GM12878 (cell line): ENCODE measurements at regions not wholly inside any gene's neighbourhood (a gene's known extent, or its start where the extent isn't known, plus 50 kb on each side); places are given as distances from the start of the nearest gene placed in this dataset.

Experiments
- CEBPB ChIP-seq, 2 experiments: fragments of 150-350 bp in 1 of 2; IDR thresholded peaks; 2 replicates each; pipeline ENCODE4 v1.6.1; 2012 to 2014; ENCODE audit warnings: low read depth in 2 of 2, low read length in 2 of 2, borderline replicate concordance in 1 of 2, inconsistent platforms in 1 of 2
- EED ChIP-seq: sonication (generic); IDR thresholded peaks from 2 replicates; pipeline ENCODE4 v1.6.1; 2016; ENCODE audit warnings: antibody characterized with exemption, low read depth
- EZH2 ChIP-seq: IDR thresholded peaks from 2 replicates; pipeline ENCODE4 v1.6.1; 2012; ENCODE audit warnings: low read depth, mild to moderate bottlenecking, control low read depth, inconsistent platforms, low read length, borderline replicate concordance; ENCODE audit not compliant: control insufficient read depth
- FOXM1 ChIP-seq: IDR thresholded peaks from 2 replicates; pipeline ENCODE4 v1.6.1; 2012; ENCODE audit warnings: low read depth, mild to moderate bottlenecking, inconsistent platforms, low read length, moderate library complexity
- MYB ChIP-seq: fragments of 150-350 bp; IDR thresholded peaks from 2 replicates; pipeline ENCODE4 v1.6.1; 2014; ENCODE audit warnings: mild to moderate bottlenecking, low read depth, low read length, borderline replicate concordance
- MYC ChIP-seq: IDR thresholded peaks from 2 replicates; pipeline ENCODE4 v1.6.1; 2011; ENCODE audit warnings: mild to moderate bottlenecking, low read length, moderate library complexity, inconsistent platforms; ENCODE audit not compliant: insufficient read depth, insufficient replicate concordance, insufficient read length, severe bottlenecking
- NFYA ChIP-seq: IDR thresholded peaks from 2 replicates; pipeline ENCODE4 v1.6.1; 2011; ENCODE audit warnings: low read depth, mild to moderate bottlenecking, low read length, improper control_type of control experiment, borderline replicate concordance
- STAT3 ChIP-seq: IDR thresholded peaks from 2 replicates; pipeline ENCODE4 v1.6.1; 2011; ENCODE audit warnings: low read depth, low read length, improper control_type of control experiment
- TCF7 ChIP-seq: IDR thresholded peaks from 2 replicates; pipeline ENCODE4 v1.6.1; 2014; ENCODE audit warnings: antibody characterized with exemption, borderline replicate concordance
- TF ChIP-seq, protein P1 (sequence below), 3 experiments: IDR thresholded peaks in 2 of 3; conservative IDR thresholded peaks in 1 of 3; 2 replicates each; pipeline ENCODE4 v1.5.1; 2011; ENCODE audit warnings: low read depth in 3 of 3, low read length in 3 of 3, mild to moderate bottlenecking in 3 of 3, control low read depth in 2 of 3, moderate library complexity in 2 of 3, inconsistent platforms in 1 of 3, mixed read lengths in 1 of 3; ENCODE audit not compliant: control insufficient read depth in 2 of 3, insufficient read depth in 1 of 3; ENCODE audit errors: extremely low read depth in 1 of 3
- TF ChIP-seq, protein P2 (sequence below): IDR thresholded peaks from 2 replicates; pipeline ENCODE4 v1.6.1; 2012; ENCODE audit warnings: low read depth, low read length, improper control_type of control experiment

DNA sequence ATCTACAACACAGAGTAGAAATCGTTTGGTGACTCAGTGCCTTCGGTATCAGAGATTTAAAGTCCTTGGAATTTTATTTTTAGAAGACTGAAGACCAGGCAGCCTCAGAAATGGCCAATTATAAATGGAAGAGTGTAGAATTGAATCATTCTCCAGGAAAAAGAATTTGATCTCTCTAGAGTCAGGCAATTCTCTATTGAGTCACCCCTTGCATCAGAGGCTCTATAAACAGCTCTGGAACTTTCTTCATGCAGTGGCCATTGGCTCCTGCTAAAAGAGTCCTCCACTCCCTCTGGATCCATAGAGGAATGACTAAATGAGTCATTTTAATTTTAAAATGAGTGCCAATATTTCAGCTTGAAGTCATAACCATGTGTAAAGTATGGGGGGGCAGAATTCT is 816.2 kb downstream of the TDRD15 start:
- TF ChIP-seq NFYA, result no peak
- TF ChIP-seq FOXM1, result no peak
- TF ChIP-seq, protein P1, sequence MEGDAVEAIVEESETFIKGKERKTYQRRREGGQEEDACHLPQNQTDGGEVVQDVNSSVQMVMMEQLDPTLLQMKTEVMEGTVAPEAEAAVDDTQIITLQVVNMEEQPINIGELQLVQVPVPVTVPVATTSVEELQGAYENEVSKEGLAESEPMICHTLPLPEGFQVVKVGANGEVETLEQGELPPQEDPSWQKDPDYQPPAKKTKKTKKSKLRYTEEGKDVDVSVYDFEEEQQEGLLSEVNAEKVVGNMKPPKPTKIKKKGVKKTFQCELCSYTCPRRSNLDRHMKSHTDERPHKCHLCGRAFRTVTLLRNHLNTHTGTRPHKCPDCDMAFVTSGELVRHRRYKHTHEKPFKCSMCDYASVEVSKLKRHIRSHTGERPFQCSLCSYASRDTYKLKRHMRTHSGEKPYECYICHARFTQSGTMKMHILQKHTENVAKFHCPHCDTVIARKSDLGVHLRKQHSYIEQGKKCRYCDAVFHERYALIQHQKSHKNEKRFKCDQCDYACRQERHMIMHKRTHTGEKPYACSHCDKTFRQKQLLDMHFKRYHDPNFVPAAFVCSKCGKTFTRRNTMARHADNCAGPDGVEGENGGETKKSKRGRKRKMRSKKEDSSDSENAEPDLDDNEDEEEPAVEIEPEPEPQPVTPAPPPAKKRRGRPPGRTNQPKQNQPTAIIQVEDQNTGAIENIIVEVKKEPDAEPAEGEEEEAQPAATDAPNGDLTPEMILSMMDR (IDR thresholded peaks at IDR 0.05 in 2 of 3, conservative IDR thresholded peaks at IDR 0.05 in 1 of 3; ENCODE audit: control insufficient read depth in 2 of 3, extremely low read depth in 1 of 3, insufficient read depth in 1 of 3, low read depth in 3 of 3, low read length in 3 of 3), result no peak
- TF ChIP-seq EED, result no peak
- TF ChIP-seq STAT3, result no peak
- TF ChIP-seq EZH2, result no peak
- no peak for TF ChIP-seq TCF7
- TF ChIP-seq, protein P2, sequence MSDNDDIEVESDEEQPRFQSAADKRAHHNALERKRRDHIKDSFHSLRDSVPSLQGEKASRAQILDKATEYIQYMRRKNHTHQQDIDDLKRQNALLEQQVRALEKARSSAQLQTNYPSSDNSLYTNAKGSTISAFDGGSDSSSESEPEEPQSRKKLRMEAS, result no peak
- no peak for TF ChIP-seq MYB
- TF ChIP-seq CEBPB (IDR thresholded peaks at IDR 0.05; ENCODE audit: borderline replicate concordance in 1 of 2, low read depth in 2 of 2, low read length in 2 of 2), result no peak
- no peak for TF ChIP-seq MYC
